Activated CD4-positive, alpha-beta T cell treated with anti-CD3 and anti-CD28 coated beads for 36 hours (primary cell): ENCODE measurements at regions not wholly inside any gene's neighbourhood (a gene's known extent, or its start where the extent isn't known, plus 50 kb on each side); places are given as distances from the start of the nearest gene placed in this dataset.
"Not testable (repeated sequence)": the region's sequence is repeated elsewhere in the genome, so short reads cannot be mapped to it uniquely, and the experiment has no call there.

Experiments
- ATAC-seq: fragments of 200-7000 bp; cut with Tn5 transposase; one replicate; pipeline ENCODE4 v1.10.0; 2021; ENCODE audit warnings: mild to moderate bottlenecking, moderate library complexity
- CTCF ChIA-PET: fragments of 350-600 bp; sonication (Branson Sonifier 250); formaldehyde crosslinking; loops from one replicate; lab custom pipeline; 2021; ENCODE audit warnings: antibody characterized with exemption; lab: Charles Lee
- POLR2A ChIA-PET: fragments of 350-600 bp; sonication (Branson Sonifier 250); formaldehyde crosslinking; loops from one replicate; lab custom pipeline; 2021; ENCODE audit warnings: antibody characterized with exemption, inconsistent platforms; lab: Charles Lee
- DNase-seq: peaks from one replicate; pipeline ENCODE4 v3.0.0-alpha.2; 2020
- H3K27ac Mint-ChIP-seq: one replicate; pipeline ENCODE4 v1.8.0; 2021; ENCODE audit warnings: mixed read lengths
- H3K27me3 Mint-ChIP-seq: one replicate; pipeline ENCODE4 v1.8.0; 2021; ENCODE audit warnings: mixed read lengths
- H3K36me3 Mint-ChIP-seq: one replicate; pipeline ENCODE4 v1.8.0; 2021; ENCODE audit warnings: low read depth, mixed read lengths
- H3K4me1 Mint-ChIP-seq: one replicate; pipeline ENCODE4 v1.8.0; 2021; ENCODE audit warnings: mixed read lengths
- H3K4me3 Mint-ChIP-seq: one replicate; pipeline ENCODE4 v1.8.0; 2021; ENCODE audit warnings: mild to moderate bottlenecking, moderate library complexity, mixed read lengths
- H3K9me3 Mint-ChIP-seq: one replicate; pipeline ENCODE4 v1.8.0; 2021; ENCODE audit warnings: low read depth, mixed read lengths
- intact Hi-C, 2 experiments: fragments of 100-400 bp; cut with DNase I in 1 of 2; cut with micrococcal nuclease in 1 of 2; formaldehyde crosslinking; loops; one replicate each; pipeline versions ENCODE4 v1.14.2 to v1.15.1; 2022 to 2024; cut with DNase I, micrococcal nuclease

DNA sequence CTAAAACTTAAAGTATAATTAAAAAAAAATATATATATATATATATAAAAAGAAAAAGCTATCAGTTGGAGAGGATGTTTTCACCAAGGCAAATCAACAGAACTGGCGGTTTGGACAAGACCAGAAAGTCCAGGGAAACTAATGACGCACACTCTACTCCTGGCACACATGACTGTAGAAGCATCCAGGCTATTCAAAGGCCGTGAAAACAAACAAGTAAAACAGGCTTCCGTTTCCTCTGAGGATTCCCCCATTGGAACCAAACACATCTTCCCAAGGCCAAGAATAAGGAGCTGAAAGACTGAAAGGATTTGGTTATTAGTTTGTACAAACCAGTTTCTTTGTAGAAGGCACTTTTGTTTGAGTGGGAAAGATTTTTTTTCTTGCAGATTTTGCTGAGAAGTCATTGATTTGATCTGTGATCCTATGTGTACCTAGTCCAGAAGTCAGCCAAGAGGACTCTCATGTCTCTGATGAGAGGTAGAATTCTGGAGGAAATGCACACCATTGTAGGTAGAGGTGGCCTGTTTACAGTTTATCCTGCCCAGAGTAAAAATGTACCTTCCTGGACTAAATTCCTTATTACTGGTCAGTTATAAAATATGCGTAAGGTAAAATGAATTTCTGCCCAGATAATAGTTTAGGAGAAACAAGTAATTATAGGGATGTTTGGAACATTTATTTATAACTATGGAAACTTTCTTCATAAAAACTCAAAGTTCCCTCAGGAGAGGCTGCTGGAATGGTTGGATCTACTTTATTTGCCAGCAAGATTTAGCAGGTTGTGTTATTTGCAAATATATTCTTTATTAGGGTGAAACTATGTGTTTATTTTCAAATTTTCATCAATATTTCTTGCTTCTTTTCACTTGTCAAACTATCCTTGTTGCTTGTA is 66.5 kb downstream of the DMP1 start:
- intact Hi-C loops: no loop called here
- Mint-ChIP-seq H3K27ac (no peak overlapping the region), H3K9me3 (no peaks in the 10 kb centered on the region), H3K36me3 (no peaks in the 10 kb centered on the region), H3K27me3 (no peaks in the 10 kb centered on the region), H3K4me1 (no peaks in the 10 kb centered on the region), H3K4me3 (no peak overlapping the region)
- ATAC-seq (no peak), DNase-seq (no peak)
- CTCF ChIA-PET: no interaction called here
- POLR2A ChIA-PET: no interaction called here

DNA sequence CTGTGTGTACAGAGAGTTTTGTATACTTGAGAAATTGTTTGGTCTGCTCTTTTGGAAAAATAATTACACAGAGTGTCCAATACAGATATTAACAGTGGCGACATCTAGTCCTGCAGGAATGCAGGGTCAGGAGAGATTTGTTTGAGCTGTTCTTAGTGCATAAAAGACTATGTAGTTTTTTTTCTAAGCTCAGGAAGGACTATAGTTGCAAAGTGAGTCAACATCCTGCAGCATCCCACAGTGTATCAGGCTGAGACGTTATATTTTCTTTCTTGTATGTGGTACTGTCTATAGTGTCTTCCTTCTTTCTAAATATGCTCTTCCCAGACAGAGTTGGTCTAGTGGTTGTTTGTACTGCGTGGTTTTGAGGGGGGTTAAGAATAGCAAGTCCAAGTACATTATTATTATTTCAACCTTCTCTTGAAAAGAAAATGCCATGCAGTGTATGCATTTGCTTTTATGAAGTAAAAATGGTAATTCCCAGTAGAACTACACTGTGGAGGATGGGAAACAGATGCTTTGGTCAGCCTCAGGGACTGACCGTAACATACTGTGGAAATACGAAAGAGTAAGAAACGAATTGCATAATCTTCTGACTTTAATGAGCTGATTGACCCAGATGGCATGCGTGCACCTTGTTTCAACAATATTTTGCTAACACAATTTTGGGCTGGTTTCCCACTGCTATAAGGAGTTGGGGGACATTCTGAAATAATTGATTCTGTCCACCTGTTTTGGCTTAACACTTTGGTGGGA is 67.4 kb downstream of the DMP1 start:
- DNase-seq (no peak), ATAC-seq (no peak)
- no peaks in the 10 kb centered on the region for H3K4me1 Mint-ChIP-seq
- H3K27me3 Mint-ChIP-seq: no peaks in the 10 kb centered on the region
- H3K4me3 Mint-ChIP-seq: no peak overlapping the region
- POLR2A ChIA-PET: no interaction called here
- CTCF ChIA-PET: no interaction called here
- intact Hi-C loops: no loop called here
- H3K9me3 Mint-ChIP-seq: no peaks in the 10 kb centered on the region
- no peaks in the 10 kb centered on the region for H3K36me3 Mint-ChIP-seq
- no peak overlapping the region for H3K27ac Mint-ChIP-seq

DNA sequence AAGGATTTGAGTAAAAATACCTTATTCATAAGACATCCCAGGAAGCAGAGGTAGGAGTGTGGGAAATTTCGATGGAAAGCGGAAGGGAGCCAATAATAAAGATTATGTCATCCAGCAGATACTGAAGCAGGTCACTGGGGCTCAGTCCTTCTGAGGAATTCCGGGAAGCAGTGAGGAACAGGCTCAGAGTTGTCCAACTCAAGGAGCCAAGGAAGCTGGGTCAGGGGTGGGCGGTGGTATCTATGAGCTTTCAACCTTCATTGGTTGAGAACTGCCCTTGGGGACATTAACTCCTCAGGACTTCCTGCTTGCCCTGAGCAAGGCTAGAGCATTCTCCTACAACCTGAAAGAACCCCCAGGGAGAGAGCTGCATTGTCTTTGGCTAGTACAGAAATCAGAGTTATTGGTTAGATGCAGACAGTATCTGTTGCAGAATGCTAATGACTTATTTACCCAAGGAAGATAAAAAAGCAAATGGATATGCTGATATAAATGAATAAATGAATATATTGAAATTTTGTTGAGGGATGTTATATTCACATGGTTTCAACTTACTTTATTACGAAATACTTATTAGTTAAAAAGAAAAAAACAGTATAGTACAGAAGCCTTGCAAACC is 68.2 kb downstream of the DMP1 start:
- H3K27me3 Mint-ChIP-seq: no peaks in the 10 kb centered on the region
- no peak overlapping the region for H3K4me3 Mint-ChIP-seq
- CTCF ChIA-PET: interaction anchor here (0.8 kb wide), 1 partner anchor 138 kb away, joined by 3 read pairs; no protein-coding TSS in a partner anchor
- ATAC-seq: no peak
- no peak for DNase-seq
- H3K4me1 Mint-ChIP-seq: no peaks in the 10 kb centered on the region
- POLR2A ChIA-PET: no interaction called here
- no peak overlapping the region for H3K27ac Mint-ChIP-seq
- H3K36me3 Mint-ChIP-seq: no peaks in the 10 kb centered on the region
- H3K9me3 Mint-ChIP-seq: no peaks in the 10 kb centered on the region
- intact Hi-C loops: no loop called here

DNA sequence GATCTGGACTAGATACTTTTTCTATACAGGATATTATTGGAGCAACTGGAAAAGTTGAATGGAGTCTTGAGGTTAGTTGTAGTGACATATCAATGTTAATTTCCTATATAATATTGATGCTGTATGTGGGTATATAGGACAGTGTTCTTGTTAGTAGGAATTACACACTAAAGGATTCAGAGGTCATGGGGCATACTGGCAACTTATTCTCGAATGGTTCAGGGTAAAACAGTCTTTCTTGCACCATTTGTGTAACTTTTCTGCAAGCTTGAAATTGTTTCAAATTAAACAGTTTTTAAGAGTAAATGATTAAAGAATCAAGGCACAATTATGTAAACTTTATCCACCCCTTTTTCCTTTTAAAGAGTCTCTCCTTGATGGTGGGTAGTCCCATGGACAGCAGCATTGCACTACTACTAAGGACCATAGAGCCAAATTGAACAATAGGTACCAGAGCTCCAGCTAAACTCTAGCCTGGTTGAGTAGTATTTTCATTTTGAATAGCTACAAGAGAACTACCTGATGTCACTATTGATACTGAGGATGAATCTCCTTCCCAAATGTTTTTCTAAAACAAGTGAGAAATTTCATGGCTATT is 70.1 kb downstream of the DMP1 start:
- ATAC-seq (no peak), DNase-seq (no peak)
- Mint-ChIP-seq H3K27me3 (peaks cover 3% of the 10 kb centered on the region), H3K36me3 (no peaks in the 10 kb centered on the region), H3K4me1 (no peaks in the 10 kb centered on the region), H3K4me3 (no peak overlapping the region), H3K9me3 (peaks cover 6% of the 10 kb centered on the region), H3K27ac (no peak overlapping the region)
- ChIA-PET CTCF (interaction anchor here (1.0 kb wide), 1 partner anchor 22 kb away, joined by 3 read pairs; no protein-coding TSS in a partner anchor), POLR2A (no interaction called here)
- intact Hi-C loops: no loop called here

DNA sequence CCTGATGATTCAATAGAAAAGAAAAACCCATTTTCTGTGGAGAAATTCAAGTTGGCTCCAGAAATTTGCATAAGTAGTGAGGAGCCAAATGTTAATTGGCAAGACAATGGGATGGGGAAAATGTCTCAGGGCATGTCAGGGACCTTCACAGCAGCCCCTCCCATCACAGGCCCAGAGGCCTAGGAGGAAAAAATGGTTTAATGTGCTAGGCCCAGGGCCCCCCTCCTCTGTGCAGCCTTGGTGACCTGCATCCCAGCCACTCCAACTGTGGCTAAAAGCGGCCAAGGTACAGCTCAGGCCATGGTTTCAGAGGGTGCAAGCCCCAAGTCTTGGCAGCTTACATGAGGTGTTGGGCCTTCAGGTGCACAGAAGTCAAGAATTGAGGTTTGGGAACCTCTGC is 74.1 kb upstream of the IBSP start:
- ATAC-seq, H3K9me3 Mint-ChIP-seq, H3K27me3 Mint-ChIP-seq, CTCF ChIA-PET, POLR2A ChIA-PET, DNase-seq, H3K36me3 Mint-ChIP-seq, H3K4me3 Mint-ChIP-seq, H3K27ac Mint-ChIP-seq, intact Hi-C loops, H3K4me1 Mint-ChIP-seq: not testable (repeated sequence)

DNA sequence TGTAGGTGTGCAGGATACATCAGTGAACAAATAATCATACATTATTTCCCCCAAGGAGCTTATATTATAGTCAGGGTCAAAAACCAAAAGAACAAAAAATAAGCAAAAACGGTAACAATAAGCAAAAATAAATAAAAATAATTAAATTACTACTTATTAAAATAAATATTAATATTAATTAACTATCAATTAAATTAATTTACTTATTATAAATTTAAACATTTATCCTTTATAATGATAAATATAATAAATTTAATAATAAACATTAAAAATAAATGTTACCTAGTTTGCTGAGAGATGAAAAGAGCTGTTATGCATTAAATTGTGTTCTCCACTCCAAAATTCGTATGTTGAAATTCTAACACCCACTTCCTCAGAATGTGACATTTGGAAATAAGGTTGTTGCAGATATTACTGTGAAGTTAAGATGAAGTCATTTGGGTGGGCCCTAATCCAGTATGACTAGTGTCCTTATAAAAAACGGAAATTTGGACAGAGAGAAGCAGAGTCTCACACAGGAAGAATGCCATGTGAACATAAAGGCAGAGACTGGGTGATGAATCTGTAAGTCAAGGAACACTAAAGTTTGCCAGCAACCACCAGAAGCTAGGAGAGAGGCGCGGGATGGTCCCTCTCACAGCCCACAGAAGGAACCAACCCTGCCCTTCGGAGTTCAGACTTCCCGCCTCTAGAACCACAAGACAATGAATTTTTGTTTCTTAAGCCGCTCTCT is 67.2 kb upstream of the IBSP start:
- POLR2A ChIA-PET: no interaction called here
- H3K9me3 Mint-ChIP-seq: no peaks in the 10 kb centered on the region
- peaks cover 2% of the 10 kb centered on the region for H3K27me3 Mint-ChIP-seq
- intact Hi-C loops: no loop called here
- no peak overlapping the region for H3K4me3 Mint-ChIP-seq
- DNase-seq: no peak
- ATAC-seq: no peak
- CTCF ChIA-PET: interaction anchor here (1.1 kb wide), 1 partner anchor 11 kb away, joined by 3 read pairs; no protein-coding TSS in a partner anchor
- no peaks in the 10 kb centered on the region for H3K4me1 Mint-ChIP-seq
- no peak overlapping the region for H3K27ac Mint-ChIP-seq
- no peaks in the 10 kb centered on the region for H3K36me3 Mint-ChIP-seq

DNA sequence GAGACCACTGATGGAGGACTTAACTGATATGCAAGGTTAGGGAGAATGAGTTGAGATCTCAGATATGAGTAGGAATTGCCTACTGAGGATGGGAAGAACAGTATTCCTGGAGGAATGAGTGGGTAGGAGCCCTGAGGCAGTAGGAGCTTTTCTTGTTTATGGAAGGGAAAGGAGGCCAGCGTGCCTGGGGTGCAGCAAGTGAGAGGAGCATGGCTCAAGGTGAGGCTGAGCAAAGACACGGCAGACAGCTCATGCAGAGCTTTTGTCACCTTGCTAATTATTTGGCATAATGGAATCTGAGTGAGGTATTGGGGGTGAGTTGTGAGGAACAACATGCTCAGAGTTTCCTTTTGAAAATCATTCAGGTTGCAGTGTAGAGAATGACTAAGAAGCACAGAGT is 65.3 kb upstream of the IBSP start:
- no peaks in the 10 kb centered on the region for H3K4me1 Mint-ChIP-seq
- ATAC-seq: no peak
- no peak overlapping the region for H3K4me3 Mint-ChIP-seq
- no peak for DNase-seq
- intact Hi-C loops: no loop called here
- no peaks in the 10 kb centered on the region for H3K36me3 Mint-ChIP-seq
- ChIA-PET POLR2A (no interaction called here), CTCF (interaction anchor here (1.1 kb wide), 1 partner anchor 26 kb away, joined by 3 read pairs; no protein-coding TSS in a partner anchor)
- H3K9me3 Mint-ChIP-seq: no peaks in the 10 kb centered on the region
- H3K27ac Mint-ChIP-seq: no peak overlapping the region
- peaks cover 4% of the 10 kb centered on the region for H3K27me3 Mint-ChIP-seq

DNA sequence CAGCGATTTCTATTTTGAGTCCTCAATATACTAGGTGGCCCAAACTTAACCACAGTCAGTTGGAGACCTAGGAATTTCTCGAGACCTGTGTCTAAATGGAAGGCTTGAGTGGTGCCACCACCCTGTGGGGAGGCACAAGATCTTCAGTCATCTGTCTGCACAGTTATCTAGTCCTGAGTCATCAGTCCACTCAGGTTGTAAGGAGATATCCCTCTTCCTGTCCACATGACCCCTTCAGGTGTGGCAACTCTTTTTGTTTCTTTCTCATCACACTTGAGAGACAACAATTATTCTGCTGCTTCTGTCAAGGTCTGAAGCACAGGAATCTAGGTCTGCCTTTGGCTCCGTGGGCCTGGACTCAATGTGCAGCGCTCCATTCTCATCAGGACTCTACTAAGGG is 64.4 kb upstream of the IBSP start:
- DNase-seq: no peak
- CTCF ChIA-PET: interaction anchor here (1.1 kb wide), 1 partner anchor 27 kb away, joined by 3 read pairs; no protein-coding TSS in a partner anchor
- H3K36me3 Mint-ChIP-seq: no peaks in the 10 kb centered on the region
- H3K27me3 Mint-ChIP-seq: peaks cover 7% of the 10 kb centered on the region
- no peaks in the 10 kb centered on the region for H3K9me3 Mint-ChIP-seq
- no peak overlapping the region for H3K4me3 Mint-ChIP-seq
- POLR2A ChIA-PET: no interaction called here
- intact Hi-C loops: no loop called here
- no peak for ATAC-seq
- no peak overlapping the region for H3K27ac Mint-ChIP-seq
- no peaks in the 10 kb centered on the region for H3K4me1 Mint-ChIP-seq

DNA sequence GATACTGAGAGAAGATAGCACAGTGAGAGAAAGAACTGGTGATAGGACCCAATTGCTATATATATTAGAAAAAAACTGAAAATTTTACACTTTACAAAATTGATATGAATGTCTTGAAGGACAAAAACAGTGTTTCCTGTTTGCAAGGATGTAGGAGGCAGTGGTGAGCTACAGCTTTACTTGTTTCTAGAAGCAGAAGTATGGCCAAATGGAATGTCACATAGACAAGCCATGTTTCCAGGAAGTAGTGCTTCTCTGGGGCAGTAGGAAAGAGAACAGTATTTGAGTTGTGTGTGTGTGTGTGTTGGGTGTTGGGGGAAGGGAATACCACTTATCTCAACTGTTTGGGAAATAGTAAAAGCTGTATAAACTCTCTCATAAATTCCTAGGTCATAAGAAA is 60.9 kb upstream of the IBSP start:
- Mint-ChIP-seq H3K27ac (no peak overlapping the region), H3K4me1 (no peaks in the 10 kb centered on the region), H3K36me3 (no peaks in the 10 kb centered on the region), H3K9me3 (no peaks in the 10 kb centered on the region), H3K27me3 (peaks cover 5% of the 10 kb centered on the region), H3K4me3 (no peak overlapping the region)
- ATAC-seq: no peak
- DNase-seq: no peak
- CTCF ChIA-PET: no interaction called here
- POLR2A ChIA-PET: no interaction called here
- intact Hi-C loops: no loop called here

DNA sequence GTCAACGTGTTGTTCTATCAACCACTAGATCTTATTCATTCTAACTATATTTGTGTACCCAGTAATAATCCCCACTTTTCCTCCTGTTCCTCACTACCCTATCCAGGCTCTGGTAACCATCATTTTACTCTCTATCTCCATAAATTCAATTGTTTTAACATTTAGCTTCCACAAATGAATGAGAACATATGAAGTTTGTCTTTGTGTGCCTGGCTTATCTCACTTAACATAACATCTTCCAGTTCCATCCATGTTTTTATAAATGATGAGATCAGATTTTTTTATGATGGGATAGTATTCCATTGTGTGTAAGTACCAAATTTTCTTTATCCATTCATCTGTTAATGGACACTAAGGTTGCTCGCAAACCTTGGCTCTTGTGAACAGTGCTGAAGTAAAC is 59.9 kb upstream of the IBSP start:
- ATAC-seq: no peak
- H3K36me3 Mint-ChIP-seq: no peaks in the 10 kb centered on the region
- no peak overlapping the region for H3K27ac Mint-ChIP-seq
- no peaks in the 10 kb centered on the region for H3K4me1 Mint-ChIP-seq
- no peak for DNase-seq
- intact Hi-C loops: no loop called here
- ChIA-PET CTCF (no interaction called here), POLR2A (no interaction called here)
- no peak overlapping the region for H3K4me3 Mint-ChIP-seq
- peaks cover 5% of the 10 kb centered on the region for H3K27me3 Mint-ChIP-seq
- H3K9me3 Mint-ChIP-seq: no peaks in the 10 kb centered on the region
